C4-2B (cell line): ENCODE measurements at regions not wholly inside any gene's neighbourhood (a gene's known extent, or its start where the extent isn't known, plus 50 kb on each side); places are given as distances from the start of the nearest gene placed in this dataset.
"Not testable (repeated sequence)": the region's sequence is repeated elsewhere in the genome, so short reads cannot be mapped to it uniquely, and the experiment has no call there.

Experiments
- H3K27ac ChIP-seq: fragments of 450-650 bp; 2 replicates; pipeline ENCODE4 v1.5.1; 2017
- ZFX ChIP-seq: fragments of 450-650 bp; IDR thresholded peaks from 2 replicates; pipeline ENCODE4 v1.6.1; 2017
- TF ChIP-seq, protein P1 (sequence below): fragments of 450-650 bp; conservative IDR thresholded peaks from 2 replicates; pipeline ENCODE4 v1.5.1; 2017; ENCODE audit warnings: mild to moderate bottlenecking

DNA sequence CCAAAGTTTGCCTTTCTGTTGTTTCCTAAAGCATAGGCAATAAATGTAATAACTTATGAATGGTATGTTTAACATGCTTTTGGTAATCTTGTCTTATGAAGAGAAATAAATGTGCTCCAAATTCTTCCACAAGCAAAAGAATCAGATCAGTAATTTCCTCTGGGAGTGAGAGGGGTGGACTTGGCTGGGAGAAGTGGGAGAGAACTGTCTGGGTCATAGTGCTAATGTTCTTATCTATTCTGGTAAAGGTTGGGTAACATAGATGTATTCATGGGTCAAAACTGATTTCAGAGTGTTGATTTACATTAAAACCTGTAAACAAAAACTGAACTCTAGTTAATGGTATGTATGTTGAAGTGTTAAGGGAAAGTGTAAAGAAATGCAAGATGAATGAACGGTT is 211.7 kb upstream of the IRS2 start:
- no peak overlapping the region for H3K27ac ChIP-seq
- no peak for TF ChIP-seq ZFX
- TF ChIP-seq, protein P1, sequence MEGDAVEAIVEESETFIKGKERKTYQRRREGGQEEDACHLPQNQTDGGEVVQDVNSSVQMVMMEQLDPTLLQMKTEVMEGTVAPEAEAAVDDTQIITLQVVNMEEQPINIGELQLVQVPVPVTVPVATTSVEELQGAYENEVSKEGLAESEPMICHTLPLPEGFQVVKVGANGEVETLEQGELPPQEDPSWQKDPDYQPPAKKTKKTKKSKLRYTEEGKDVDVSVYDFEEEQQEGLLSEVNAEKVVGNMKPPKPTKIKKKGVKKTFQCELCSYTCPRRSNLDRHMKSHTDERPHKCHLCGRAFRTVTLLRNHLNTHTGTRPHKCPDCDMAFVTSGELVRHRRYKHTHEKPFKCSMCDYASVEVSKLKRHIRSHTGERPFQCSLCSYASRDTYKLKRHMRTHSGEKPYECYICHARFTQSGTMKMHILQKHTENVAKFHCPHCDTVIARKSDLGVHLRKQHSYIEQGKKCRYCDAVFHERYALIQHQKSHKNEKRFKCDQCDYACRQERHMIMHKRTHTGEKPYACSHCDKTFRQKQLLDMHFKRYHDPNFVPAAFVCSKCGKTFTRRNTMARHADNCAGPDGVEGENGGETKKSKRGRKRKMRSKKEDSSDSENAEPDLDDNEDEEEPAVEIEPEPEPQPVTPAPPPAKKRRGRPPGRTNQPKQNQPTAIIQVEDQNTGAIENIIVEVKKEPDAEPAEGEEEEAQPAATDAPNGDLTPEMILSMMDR = no peak

DNA sequence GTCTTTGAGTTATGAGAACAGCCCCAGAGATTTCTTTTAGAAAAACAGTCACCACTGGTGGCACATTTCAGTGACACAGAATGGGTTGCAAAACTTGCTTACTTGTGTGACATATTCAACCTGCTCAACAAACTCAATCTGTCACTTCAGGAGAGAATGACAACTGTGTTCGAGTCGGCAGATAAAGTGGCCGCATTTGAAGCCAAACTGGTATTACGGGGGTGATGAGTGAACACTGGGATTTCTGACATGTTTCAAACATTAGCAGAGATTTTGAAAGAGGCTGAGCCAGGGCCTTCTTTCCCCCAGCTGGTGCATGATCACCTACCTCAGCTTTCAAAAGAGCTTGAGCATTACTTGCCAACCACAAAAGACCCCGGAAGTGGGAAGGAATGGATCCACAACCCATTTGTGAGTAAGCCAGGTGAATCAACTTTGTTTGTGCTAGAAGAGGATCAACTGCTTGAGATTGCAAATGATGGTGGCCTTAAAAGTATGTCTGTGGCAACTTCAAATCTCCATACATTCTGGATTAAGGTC is 210.7 kb upstream of the IRS2 start:
- H3K27ac ChIP-seq = not testable (repeated sequence)

DNA sequence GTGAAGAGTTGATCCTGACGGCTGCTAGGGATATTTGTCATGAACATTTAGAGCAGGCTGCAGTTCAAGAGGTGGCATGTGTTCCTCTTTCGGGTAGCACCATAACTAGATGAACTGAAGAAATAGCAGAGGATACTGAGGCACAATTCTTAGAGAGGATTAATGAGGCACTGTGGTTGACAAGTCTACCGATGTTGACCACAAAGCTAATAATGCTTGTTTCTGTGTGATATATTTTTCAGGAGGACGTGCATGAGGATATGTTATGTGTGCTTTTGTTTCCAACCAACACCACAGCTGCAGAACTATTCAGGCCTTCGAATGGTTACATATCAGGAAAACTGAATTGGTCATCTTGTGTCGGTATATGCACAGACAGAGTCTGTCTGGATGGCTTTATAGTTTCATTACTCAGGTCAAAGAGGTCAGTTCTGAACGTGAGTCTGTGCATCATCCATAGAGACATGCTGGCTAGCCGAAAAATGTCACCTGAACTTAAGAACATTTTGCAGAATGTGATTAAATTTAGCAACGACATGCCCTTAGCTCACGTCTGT is 210.1 kb upstream of the IRS2 start:
- TF ChIP-seq ZFX = no peak
- TF ChIP-seq, protein P1 = no peak
- H3K27ac ChIP-seq = no peak overlapping the region

DNA sequence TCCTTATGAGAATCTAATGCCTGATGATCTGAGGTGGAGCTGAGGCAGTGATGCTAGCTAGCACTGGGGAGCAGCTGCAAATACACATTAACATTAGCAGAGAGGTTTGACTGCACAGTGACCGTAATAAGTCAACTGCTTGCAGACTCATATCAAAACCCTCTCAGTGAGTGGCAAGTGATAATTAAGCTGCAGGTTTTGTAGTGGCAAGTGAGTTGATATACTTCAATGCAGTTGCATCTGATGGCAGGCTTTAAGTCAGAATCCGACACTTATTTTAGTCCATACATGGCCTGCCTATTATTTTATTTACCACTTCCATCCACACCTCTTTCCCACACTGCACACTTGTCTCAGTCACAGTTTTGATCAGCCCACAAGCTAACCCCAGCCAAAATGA is 209.2 kb upstream of the IRS2 start:
- no peak for TF ChIP-seq ZFX
- TF ChIP-seq, protein P1 = no peak
- H3K27ac ChIP-seq = no peak overlapping the region

DNA sequence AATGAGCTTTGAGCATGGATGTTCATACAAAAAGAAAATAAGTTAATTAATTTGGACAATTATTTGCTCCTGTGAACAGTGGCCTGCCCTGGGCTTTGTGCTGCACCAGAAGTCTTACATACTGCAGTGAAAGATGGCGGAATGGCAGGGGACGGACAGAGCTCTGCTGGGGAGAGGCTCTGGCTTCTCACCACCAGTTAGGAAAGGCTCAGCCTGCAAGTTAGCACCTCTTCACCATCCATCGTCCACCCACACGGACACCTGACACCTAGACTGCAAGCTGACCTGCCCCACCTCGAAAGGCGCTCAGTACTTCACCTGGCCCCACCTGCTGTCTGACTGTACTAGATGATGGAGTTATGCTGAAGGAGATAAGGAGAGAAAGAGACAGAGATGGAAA is 203.9 kb upstream of the IRS2 start:
- TF ChIP-seq ZFX = no peak
- TF ChIP-seq, protein P1 = no peak

DNA sequence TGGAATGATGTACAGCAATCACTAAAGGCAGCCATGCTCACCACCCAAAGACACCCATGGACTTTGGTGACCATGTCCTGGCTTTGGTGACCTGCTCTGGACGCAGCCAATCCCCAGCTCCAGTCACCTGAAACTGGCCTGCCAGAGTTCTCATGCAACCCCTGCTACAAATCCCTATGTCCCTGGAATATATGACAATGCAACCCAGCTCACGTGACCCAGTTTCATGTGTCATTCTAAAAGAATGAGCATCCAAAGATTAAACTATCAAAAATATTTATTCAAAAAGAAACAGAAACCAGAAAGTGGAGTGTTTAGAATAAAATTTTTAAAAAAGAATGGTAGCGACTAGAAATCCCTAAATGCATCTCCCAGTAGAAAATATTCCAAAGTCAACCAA is 203.3 kb upstream of the IRS2 start:
- TF ChIP-seq, protein P1 = no peak
- TF ChIP-seq ZFX = no peak
- no peak overlapping the region for H3K27ac ChIP-seq

More for the DNA sequence above, 203.9 kb upstream of the IRS2 start:
- H3K27ac ChIP-seq = no peak overlapping the region

DNA sequence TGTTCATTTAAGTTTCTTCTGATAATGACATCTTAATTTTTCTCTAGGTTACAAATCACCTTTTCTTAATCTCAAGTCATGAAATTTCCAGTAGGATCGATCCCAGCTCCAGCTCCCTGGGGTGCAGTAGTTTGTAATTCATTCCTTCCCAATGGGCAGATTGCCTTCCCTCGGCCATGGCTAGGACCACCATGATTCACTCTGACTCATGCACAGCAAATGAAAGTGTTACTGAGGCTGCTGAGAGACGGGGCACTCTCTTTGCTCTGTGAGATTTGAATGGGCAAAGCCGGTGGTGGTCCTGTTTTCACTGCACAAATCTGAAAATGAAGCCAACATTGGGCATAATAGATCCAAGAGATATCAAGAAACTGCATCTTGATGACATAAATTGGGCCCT is 202.8 kb upstream of the IRS2 start:
- TF ChIP-seq, protein P1 = no peak
- no peak for TF ChIP-seq ZFX
- no peak overlapping the region for H3K27ac ChIP-seq

DNA sequence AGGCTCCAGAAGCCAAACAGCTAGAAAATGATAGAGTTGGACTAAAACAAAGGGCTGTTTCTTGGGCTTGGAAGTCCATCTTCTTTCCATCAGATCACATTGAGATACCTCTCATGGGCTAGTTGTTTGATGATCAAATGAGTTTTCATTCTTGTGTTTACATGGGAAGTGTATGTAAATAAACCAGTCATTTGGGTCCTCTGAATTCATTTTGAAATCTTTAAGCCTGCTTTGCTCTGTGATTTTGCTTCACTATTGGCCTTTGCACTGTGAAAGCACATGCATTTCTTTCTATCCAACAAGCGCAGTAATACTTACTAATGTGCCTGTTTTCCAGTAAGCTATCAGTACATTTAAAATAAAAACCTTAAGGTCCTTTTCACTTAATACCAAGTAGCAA is 200.5 kb upstream of the IRS2 start:
- TF ChIP-seq, protein P1 = no peak
- TF ChIP-seq ZFX = no peak
- no peak overlapping the region for H3K27ac ChIP-seq
